NCI-H2029 treated with DMSO at 0.1 percent for 48 hours (cell line): ENCODE measurements at regions not wholly inside any gene's neighbourhood (a gene's known extent, or its start where the extent isn't known, plus 50 kb on each side); places are given as distances from the start of the nearest gene placed in this dataset.

Experiments
- DNase-seq: peaks from one replicate; lab custom pipeline; 2025; lab: John Stamatoyannopoulos, UW

- DNase-seq, result no peak
Observed at GRCh38 chr7:142409471-142409870, 151.6 kb upstream of the PRSS58 start.

GRCh38 chr7:142408794-142409193 is 150.9 kb upstream of the PRSS58 start:
- DNase-seq, result no peak

GRCh38 chr7:142407939-142408570 is 150.2 kb upstream of the PRSS58 start:
- no peak for DNase-seq

GRCh38 chr7:142405122-142405765 is 147.4 kb upstream of the PRSS58 start:
- no peak for DNase-seq

- DNase-seq, result no peak
Observed at GRCh38 chr7:142401951-142402350, 144.1 kb upstream of the PRSS58 start.

- no peak for DNase-seq
Observed at GRCh38 chr7:142400042-142400533, 142.2 kb upstream of the PRSS58 start.

GRCh38 chr7:142391191-142391992 is 133.5 kb upstream of the PRSS58 start:
- no peak for DNase-seq

GRCh38 chr7:142389544-142389943 is 131.7 kb upstream of the PRSS58 start:
- DNase-seq, result no peak

GRCh38 chr7:142385491-142386340 is 127.9 kb upstream of the PRSS58 start:
- DNase-seq, result no peak

GRCh38 chr7:142384493-142384922 is 126.7 kb upstream of the PRSS58 start:
- no peak for DNase-seq

GRCh38 chr7:142383841-142384492 is 126.1 kb upstream of the PRSS58 start:
- no peak for DNase-seq

- DNase-seq, result no peak
Observed at GRCh38 chr7:142381727-142382390, 124.0 kb upstream of the PRSS58 start.

- no peak for DNase-seq
Observed at GRCh38 chr7:142380069-142380468, 122.2 kb upstream of the PRSS58 start.

- DNase-seq, result no peak
Observed at GRCh38 chr7:142379201-142379885, 121.5 kb upstream of the PRSS58 start.

- DNase-seq, result no peak
Observed at GRCh38 chr7:142377567-142377966, 119.7 kb upstream of the PRSS58 start.

GRCh38 chr7:142376356-142376997 is 118.6 kb upstream of the PRSS58 start:
- DNase-seq, result no peak

- no peak for DNase-seq
Observed at GRCh38 chr7:142375710-142376313, 118.0 kb upstream of the PRSS58 start.

GRCh38 chr7:142372727-142373126 is 114.9 kb upstream of the PRSS58 start:
- DNase-seq, result no peak
